ENCODE measurements at regions not wholly inside any gene's neighbourhood (a gene's known extent, or its start where the extent isn't known, plus 50 kb on each side); places are given as distances from the start of the nearest gene placed in this dataset.

DNA sequence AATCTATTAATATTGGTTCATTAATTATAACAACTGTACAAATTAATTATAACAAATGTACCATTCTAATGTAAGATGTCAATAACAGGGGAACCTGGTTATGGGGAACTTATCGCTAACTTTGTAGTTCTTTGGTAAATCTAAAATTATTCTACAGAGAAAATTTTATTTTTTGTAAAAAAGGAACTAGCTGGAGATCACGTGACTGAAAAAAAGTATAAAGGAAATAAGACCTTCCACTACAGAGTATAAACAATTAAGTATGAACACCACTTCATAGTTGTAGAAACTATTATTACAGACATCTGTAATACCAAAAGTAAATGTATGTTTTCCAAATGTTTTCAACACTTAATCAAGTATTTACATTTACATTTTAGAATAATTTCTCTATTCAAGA, 77.9 kb upstream of the DKK2 start:
- intact Hi-C loops (cut with micrococcal nuclease), result no loop called here

DNA sequence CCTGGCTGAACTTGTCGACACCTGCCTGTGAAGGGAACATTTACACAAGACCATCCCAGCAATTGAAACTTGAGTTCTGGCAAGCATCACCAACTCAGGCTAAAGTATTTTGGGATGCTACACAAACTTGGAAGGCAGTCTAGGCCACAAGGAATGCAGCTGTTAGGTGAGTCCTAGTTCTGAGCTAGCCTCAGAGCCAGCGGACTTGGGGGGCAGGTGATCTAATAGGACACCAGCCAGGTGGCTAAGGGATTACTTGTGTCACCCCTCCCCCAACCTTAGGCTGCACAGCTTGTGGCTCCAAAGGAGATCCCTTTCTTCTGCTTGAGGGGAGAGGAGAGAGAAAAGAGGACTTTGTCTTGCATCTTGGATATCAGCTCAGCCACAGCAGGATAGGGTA, 62.3 kb upstream of the DKK2 start:
- Histone ChIP-seq H3K9ac (ENCODE audit: low read length) (no peak overlapping the region), H3K79me2 (ENCODE audit: insufficient read depth, low read length) (no peaks in the 10 kb centered on the region), H3K36me3 (ENCODE audit: control insufficient read depth in 1 of 2, insufficient read depth in 2 of 2, low read length in 2 of 2) (no peaks in the 10 kb centered on the region), H2AFZ (ENCODE audit: low read depth, low read length, poor library complexity, severe bottlenecking) (no peak overlapping the region), H3K4me3 (replicated peaks in 1 of 2; ENCODE audit: low read depth in 1 of 2, low read length in 2 of 2) (no peak overlapping the region), H3K27me3 (ENCODE audit: insufficient read depth, low read length) (no peaks in the 10 kb centered on the region), H4K20me1 (ENCODE audit: insufficient read depth) (no peaks in the 10 kb centered on the region), H3K9me3 (ENCODE audit: control insufficient read depth in 1 of 2, insufficient read depth in 1 of 2, low read depth in 1 of 2, low read length in 2 of 2) (no peaks in the 10 kb centered on the region), H3K4me2 (ENCODE audit: low read length) (no peak overlapping the region), H3K27ac (ENCODE audit: low read depth, low read length) (no peak overlapping the region), H3K4me1 (ENCODE audit: control insufficient read depth in 1 of 2, insufficient read depth in 2 of 2, low read length in 2 of 2) (no peaks in the 10 kb centered on the region), H3K9me2 (ENCODE audit: insufficient read depth) (no peaks in the 10 kb centered on the region; the same call in 1 of the 2 replicates)
- no TSS peak for BruUV-seq (replicated peaks)
- ChIA-PET CTCF (no interaction called here), POLR2A (no interaction called here), RAD21 (ENCODE audit: low non-redundant PET in 1 of 2, low total read pairs in 2 of 2, uncharacterized antibody in 2 of 2, unreplicated experiment in 2 of 2) (no interaction called here)
- no peak for ATAC-seq
- intact Hi-C loops (cut with micrococcal nuclease), result no loop called here
- no peak for DNase-seq (ENCODE audit: low read depth, low spot score)
- TF ChIP-seq, protein P1, sequence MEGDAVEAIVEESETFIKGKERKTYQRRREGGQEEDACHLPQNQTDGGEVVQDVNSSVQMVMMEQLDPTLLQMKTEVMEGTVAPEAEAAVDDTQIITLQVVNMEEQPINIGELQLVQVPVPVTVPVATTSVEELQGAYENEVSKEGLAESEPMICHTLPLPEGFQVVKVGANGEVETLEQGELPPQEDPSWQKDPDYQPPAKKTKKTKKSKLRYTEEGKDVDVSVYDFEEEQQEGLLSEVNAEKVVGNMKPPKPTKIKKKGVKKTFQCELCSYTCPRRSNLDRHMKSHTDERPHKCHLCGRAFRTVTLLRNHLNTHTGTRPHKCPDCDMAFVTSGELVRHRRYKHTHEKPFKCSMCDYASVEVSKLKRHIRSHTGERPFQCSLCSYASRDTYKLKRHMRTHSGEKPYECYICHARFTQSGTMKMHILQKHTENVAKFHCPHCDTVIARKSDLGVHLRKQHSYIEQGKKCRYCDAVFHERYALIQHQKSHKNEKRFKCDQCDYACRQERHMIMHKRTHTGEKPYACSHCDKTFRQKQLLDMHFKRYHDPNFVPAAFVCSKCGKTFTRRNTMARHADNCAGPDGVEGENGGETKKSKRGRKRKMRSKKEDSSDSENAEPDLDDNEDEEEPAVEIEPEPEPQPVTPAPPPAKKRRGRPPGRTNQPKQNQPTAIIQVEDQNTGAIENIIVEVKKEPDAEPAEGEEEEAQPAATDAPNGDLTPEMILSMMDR (IDR thresholded peaks at IDR 0.05 in 2 of 3, conservative IDR thresholded peaks at IDR 0.05 in 1 of 3; ENCODE audit: borderline replicate concordance in 1 of 3, insufficient read depth in 1 of 3, low read depth in 2 of 3, low read length in 2 of 3), result no peak
- TF ChIP-seq, protein P2, sequence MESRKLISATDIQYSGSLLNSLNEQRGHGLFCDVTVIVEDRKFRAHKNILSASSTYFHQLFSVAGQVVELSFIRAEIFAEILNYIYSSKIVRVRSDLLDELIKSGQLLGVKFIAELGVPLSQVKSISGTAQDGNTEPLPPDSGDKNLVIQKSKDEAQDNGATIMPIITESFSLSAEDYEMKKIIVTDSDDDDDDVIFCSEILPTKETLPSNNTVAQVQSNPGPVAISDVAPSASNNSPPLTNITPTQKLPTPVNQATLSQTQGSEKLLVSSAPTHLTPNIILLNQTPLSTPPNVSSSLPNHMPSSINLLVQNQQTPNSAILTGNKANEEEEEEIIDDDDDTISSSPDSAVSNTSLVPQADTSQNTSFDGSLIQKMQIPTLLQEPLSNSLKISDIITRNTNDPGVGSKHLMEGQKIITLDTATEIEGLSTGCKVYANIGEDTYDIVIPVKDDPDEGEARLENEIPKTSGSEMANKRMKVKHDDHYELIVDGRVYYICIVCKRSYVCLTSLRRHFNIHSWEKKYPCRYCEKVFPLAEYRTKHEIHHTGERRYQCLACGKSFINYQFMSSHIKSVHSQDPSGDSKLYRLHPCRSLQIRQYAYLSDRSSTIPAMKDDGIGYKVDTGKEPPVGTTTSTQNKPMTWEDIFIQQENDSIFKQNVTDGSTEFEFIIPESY (IDR thresholded peaks at IDR 0.05; ENCODE audit: extremely low read depth, insufficient replicate concordance, low read length), result no peak
- TF ChIP-seq RAD21 (IDR thresholded peaks at IDR 0.05; ENCODE audit: low read depth) (no peak), POLR2AphosphoS5 (IDR thresholded peaks at IDR 0.05; ENCODE audit: low read depth, low read length) (no peak), ZNF274 (IDR thresholded peaks at IDR 0.05; ENCODE audit: low read depth, low read length) (no peak), SRF (IDR thresholded peaks at IDR 0.05; ENCODE audit: low read depth) (no peak)

More for the DNA sequence above, 77.9 kb upstream of the DKK2 start:
- no TSS peak for BruUV-seq (replicated peaks)
- CTCF ChIA-PET, result no interaction called here
- DNase-seq (ENCODE audit: low read depth, low spot score), result no peak
- Histone ChIP-seq H3K27ac (ENCODE audit: low read depth, low read length) (no peak overlapping the region), H3K9ac (ENCODE audit: low read length) (no peak overlapping the region), H3K79me2 (ENCODE audit: insufficient read depth, low read length) (no peaks in the 10 kb centered on the region), H3K4me2 (ENCODE audit: low read length) (no peak overlapping the region), H3K4me1 (ENCODE audit: control insufficient read depth in 1 of 2, insufficient read depth in 2 of 2, low read length in 2 of 2) (no peaks in the 10 kb centered on the region), H3K9me3 (ENCODE audit: control insufficient read depth in 1 of 2, insufficient read depth in 1 of 2, low read depth in 1 of 2, low read length in 2 of 2) (no peaks in the 10 kb centered on the region), H3K36me3 (ENCODE audit: control insufficient read depth in 1 of 2, insufficient read depth in 2 of 2, low read length in 2 of 2) (no peaks in the 10 kb centered on the region), H3K27me3 (ENCODE audit: insufficient read depth, low read length) (no peaks in the 10 kb centered on the region), H3K4me3 (replicated peaks in 1 of 2; ENCODE audit: low read depth in 1 of 2, low read length in 2 of 2) (no peak overlapping the region), H4K20me1 (ENCODE audit: insufficient read depth) (no peaks in the 10 kb centered on the region), H3K9me2 (ENCODE audit: insufficient read depth) (no peaks in the 10 kb centered on the region), H2AFZ (ENCODE audit: low read depth, low read length, poor library complexity, severe bottlenecking) (no peak overlapping the region)
- RAD21 ChIA-PET (ENCODE audit: low non-redundant PET in 1 of 2, low total read pairs in 2 of 2, uncharacterized antibody in 2 of 2, unreplicated experiment in 2 of 2), result no interaction called here
- POLR2A ChIA-PET, result no interaction called here
- ATAC-seq, result no peak
- TF ChIP-seq CBX3 (IDR thresholded peaks at IDR 0.05; ENCODE audit: low read depth), result no peak
- TF ChIP-seq FOSL1 (IDR thresholded peaks at IDR 0.05; ENCODE audit: low read depth), result no peak
- TF ChIP-seq RAD21 (IDR thresholded peaks at IDR 0.05; ENCODE audit: low read depth), result no peak
- TF ChIP-seq YY1 (IDR thresholded peaks at IDR 0.05; ENCODE audit: extremely low read depth, insufficient replicate concordance, low read depth, low read length), result no peak
- no peak for TF ChIP-seq CEBPB (IDR thresholded peaks at IDR 0.05; ENCODE audit: low read depth)
- TF ChIP-seq, protein P3, sequence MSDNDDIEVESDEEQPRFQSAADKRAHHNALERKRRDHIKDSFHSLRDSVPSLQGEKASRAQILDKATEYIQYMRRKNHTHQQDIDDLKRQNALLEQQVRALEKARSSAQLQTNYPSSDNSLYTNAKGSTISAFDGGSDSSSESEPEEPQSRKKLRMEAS (IDR thresholded peaks at IDR 0.05), result no peak
- no peak for TF ChIP-seq ELF1 (IDR thresholded peaks at IDR 0.05; ENCODE audit: borderline replicate concordance, low read depth)
- TF ChIP-seq, protein P4, sequence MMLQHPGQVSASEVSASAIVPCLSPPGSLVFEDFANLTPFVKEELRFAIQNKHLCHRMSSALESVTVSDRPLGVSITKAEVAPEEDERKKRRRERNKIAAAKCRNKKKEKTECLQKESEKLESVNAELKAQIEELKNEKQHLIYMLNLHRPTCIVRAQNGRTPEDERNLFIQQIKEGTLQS (IDR thresholded peaks at IDR 0.05), result no peak
- TF ChIP-seq, protein P2 (IDR thresholded peaks at IDR 0.05; ENCODE audit: extremely low read depth, insufficient replicate concordance, low read length), result no peak
- no peak for TF ChIP-seq SRF (IDR thresholded peaks at IDR 0.05; ENCODE audit: low read depth)
